OCI-LY7 (cell line): ENCODE measurements at regions not wholly inside any gene's neighbourhood (a gene's known extent, or its start where the extent isn't known, plus 50 kb on each side); places are given as distances from the start of the nearest gene placed in this dataset.

Experiments used
- CTCF ChIP-seq: fragments of 200-600 bp; sonication (generic); conservative IDR thresholded peaks from 2 replicates; pipeline ENCODE4 v1.5.1; 2014; ENCODE audit warnings: mild to moderate bottlenecking, antibody characterized with exemption, low read length, moderate library complexity, mixed read lengths
- EZH2phosphoT487 ChIP-seq: fragments of 200-600 bp; sonication (generic); IDR thresholded peaks from 2 replicates; pipeline ENCODE4 v1.6.1; 2018; ENCODE audit warnings: low read depth, borderline replicate concordance, mild to moderate bottlenecking, mixed run types, antibody characterized with exemption, low read length, moderate library complexity, mixed read lengths

GRCh38 chr10:91702620-91703019 is 69.7 kb upstream of the PPP1R3C start:
- TF ChIP-seq CTCF (no peak), EZH2phosphoT487 (no peak)
